ENCODE measurements at regions not wholly inside any gene's neighbourhood (a gene's known extent, or its start where the extent isn't known, plus 50 kb on each side); places are given as distances from the start of the nearest gene placed in this dataset.

DNA sequence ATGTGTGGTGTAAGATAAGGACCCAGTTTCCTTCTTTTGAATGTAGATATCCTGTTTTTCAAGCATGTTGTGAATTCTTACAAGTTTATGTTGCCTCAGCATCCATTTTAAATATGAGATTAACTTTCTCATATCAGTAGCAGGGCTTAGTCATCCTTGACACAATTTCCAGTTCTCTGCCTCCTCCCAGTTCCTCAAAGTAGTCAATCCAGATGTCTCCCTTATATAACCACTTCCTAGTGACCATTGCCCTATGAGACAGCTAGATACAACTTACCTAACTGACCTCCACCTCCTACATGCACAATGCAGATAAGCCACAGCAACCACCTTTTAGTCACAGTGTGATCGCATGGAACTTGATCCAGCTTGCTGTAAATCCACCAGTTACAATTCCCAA, 269.2 kb upstream of the ZNF521 start:
- Mint-ChIP-seq H3K4me3 (ENCODE audit: low read depth, unreplicated experiment) (no peak overlapping the region), H3K27ac (ENCODE audit: unreplicated experiment) (no peak overlapping the region), H3K27me3 (ENCODE audit: unreplicated experiment) (no peaks in the 10 kb centered on the region), H3K9me3 (ENCODE audit: low read depth, unreplicated experiment) (peaks cover 12% of the 10 kb centered on the region), H3K4me1 (ENCODE audit: low read depth, unreplicated experiment) (no peaks in the 10 kb centered on the region), H3K36me3 (ENCODE audit: insufficient read depth, unreplicated experiment) (no peaks in the 10 kb centered on the region)
- CTCF ChIA-PET = no interaction called here
- no TSS peak for BruUV-seq (replicated peaks)
- DNase-seq = no peak
- intact Hi-C loops (cut with micrococcal nuclease; ENCODE audit: unreplicated experiment) = no loop called here
- TF ChIP-seq, protein P1, sequence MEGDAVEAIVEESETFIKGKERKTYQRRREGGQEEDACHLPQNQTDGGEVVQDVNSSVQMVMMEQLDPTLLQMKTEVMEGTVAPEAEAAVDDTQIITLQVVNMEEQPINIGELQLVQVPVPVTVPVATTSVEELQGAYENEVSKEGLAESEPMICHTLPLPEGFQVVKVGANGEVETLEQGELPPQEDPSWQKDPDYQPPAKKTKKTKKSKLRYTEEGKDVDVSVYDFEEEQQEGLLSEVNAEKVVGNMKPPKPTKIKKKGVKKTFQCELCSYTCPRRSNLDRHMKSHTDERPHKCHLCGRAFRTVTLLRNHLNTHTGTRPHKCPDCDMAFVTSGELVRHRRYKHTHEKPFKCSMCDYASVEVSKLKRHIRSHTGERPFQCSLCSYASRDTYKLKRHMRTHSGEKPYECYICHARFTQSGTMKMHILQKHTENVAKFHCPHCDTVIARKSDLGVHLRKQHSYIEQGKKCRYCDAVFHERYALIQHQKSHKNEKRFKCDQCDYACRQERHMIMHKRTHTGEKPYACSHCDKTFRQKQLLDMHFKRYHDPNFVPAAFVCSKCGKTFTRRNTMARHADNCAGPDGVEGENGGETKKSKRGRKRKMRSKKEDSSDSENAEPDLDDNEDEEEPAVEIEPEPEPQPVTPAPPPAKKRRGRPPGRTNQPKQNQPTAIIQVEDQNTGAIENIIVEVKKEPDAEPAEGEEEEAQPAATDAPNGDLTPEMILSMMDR (IDR thresholded peaks at IDR 0.05; ENCODE audit: unreplicated experiment) = no peak

DNA sequence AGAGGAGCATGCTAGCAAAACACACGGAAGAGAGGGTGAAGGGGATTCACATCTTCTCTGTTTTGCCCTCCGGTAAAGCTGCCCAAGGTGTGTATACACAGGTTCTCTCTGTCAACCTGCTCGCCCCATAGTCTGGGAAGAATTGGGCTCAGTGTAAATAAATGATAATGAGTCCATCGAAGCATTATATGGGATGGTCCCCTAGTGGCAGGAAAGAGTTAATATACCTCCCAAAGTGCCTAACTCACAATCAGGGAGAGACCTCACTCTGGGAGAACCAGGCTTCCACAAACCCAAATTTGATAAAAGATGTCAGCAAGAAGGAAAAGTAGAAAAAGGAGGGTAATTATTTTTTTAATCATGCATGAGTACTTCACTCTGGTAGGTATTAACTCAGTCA, 262.2 kb upstream of the ZNF521 start:
- TF ChIP-seq, protein P1 (IDR thresholded peaks at IDR 0.05; ENCODE audit: unreplicated experiment) = no peak
- H3K4me3 Mint-ChIP-seq (ENCODE audit: low read depth, unreplicated experiment) = no peak overlapping the region
- peaks cover 10% of the 10 kb centered on the region for H3K9me3 Mint-ChIP-seq (ENCODE audit: low read depth, unreplicated experiment)
- CTCF ChIA-PET = no interaction called here
- H3K4me1 Mint-ChIP-seq (ENCODE audit: low read depth, unreplicated experiment) = no peaks in the 10 kb centered on the region
- BruUV-seq (replicated peaks) = no TSS peak
- intact Hi-C loops (cut with micrococcal nuclease; ENCODE audit: unreplicated experiment) = no loop called here
- no peak for DNase-seq
- H3K27ac Mint-ChIP-seq (ENCODE audit: unreplicated experiment) = no peak overlapping the region
- no peaks in the 10 kb centered on the region for H3K36me3 Mint-ChIP-seq (ENCODE audit: insufficient read depth, unreplicated experiment)
- H3K27me3 Mint-ChIP-seq (ENCODE audit: unreplicated experiment) = no peaks in the 10 kb centered on the region

DNA sequence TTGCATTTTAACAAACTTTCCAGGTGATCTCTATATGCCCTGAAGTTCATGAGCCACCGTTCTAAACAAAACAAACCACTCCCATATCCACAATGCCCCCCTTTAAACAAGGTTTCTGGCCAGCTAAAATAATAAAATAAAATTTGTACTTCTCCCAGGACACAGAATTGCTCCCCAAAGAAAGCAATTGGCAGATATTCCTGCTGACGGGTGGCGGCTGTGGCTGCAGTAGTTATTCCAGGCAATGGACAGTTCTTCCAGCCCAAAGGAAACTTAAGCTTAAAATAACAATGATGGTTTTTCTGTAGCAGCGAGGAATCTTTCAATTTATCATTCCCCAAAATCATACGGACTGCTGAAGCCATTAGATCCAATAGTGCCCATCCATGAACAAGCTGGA, 260.5 kb upstream of the ZNF521 start:
- no peaks in the 10 kb centered on the region for H3K4me1 Mint-ChIP-seq (ENCODE audit: low read depth, unreplicated experiment)
- DNase-seq = no peak
- peaks cover 10% of the 10 kb centered on the region for H3K9me3 Mint-ChIP-seq (ENCODE audit: low read depth, unreplicated experiment)
- H3K4me3 Mint-ChIP-seq (ENCODE audit: low read depth, unreplicated experiment) = no peak overlapping the region
- intact Hi-C loops (cut with micrococcal nuclease; ENCODE audit: unreplicated experiment) = no loop called here
- no peaks in the 10 kb centered on the region for H3K27me3 Mint-ChIP-seq (ENCODE audit: unreplicated experiment)
- no peaks in the 10 kb centered on the region for H3K36me3 Mint-ChIP-seq (ENCODE audit: insufficient read depth, unreplicated experiment)
- BruUV-seq (replicated peaks) = no TSS peak
- CTCF ChIA-PET = interaction anchor here (0.6 kb wide), 1 partner anchor 10 kb away, joined by 4 read pairs; no protein-coding TSS in a partner anchor
- TF ChIP-seq, protein P1 (IDR thresholded peaks at IDR 0.05; ENCODE audit: unreplicated experiment) = no peak
- no peak overlapping the region for H3K27ac Mint-ChIP-seq (ENCODE audit: unreplicated experiment)

DNA sequence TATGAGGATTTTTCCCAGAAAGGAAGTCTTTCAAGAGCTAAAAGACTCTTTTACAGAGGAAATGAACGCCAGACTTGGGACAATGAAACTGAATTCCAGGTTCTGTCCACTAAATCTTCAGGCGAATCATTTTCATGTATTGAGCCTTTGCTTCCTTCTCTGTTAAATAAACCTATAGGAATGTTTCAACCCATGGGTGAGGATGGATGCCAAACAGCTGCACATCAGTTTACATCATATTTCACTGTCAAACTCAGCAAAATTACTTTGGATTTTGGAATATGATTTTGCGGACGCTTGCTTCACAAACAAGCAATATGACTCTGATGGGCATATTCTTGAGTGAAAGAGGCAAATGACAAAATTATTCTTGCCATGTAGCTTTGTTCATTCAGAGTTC, 256.1 kb upstream of the ZNF521 start:
- Mint-ChIP-seq H3K36me3 (ENCODE audit: insufficient read depth, unreplicated experiment) (no peaks in the 10 kb centered on the region), H3K4me3 (ENCODE audit: low read depth, unreplicated experiment) (no peak overlapping the region), H3K27me3 (ENCODE audit: unreplicated experiment) (peaks cover 2% of the 10 kb centered on the region), H3K4me1 (ENCODE audit: low read depth, unreplicated experiment) (no peaks in the 10 kb centered on the region), H3K27ac (ENCODE audit: unreplicated experiment) (no peak overlapping the region), H3K9me3 (ENCODE audit: low read depth, unreplicated experiment) (peaks cover 4% of the 10 kb centered on the region)
- TF ChIP-seq, protein P1 (IDR thresholded peaks at IDR 0.05; ENCODE audit: unreplicated experiment) = no peak
- intact Hi-C loops (cut with micrococcal nuclease; ENCODE audit: unreplicated experiment) = no loop called here
- CTCF ChIA-PET = no interaction called here
- no peak for DNase-seq
- no TSS peak for BruUV-seq (replicated peaks)
